Activated CD4-positive, alpha-beta T cell treated with anti-CD3 and anti-CD28 coated beads for 24 hours (primary cell): ENCODE measurements at regions not wholly inside any gene's neighbourhood (a gene's known extent, or its start where the extent isn't known, plus 50 kb on each side); places are given as distances from the start of the nearest gene placed in this dataset.

Source experiments
- DNase-seq, 2 donors: peaks; one replicate each; pipeline ENCODE4 v3.0.0-alpha.2; 2020; ENCODE audit warnings: low read depth in 2 of 2

DNA sequence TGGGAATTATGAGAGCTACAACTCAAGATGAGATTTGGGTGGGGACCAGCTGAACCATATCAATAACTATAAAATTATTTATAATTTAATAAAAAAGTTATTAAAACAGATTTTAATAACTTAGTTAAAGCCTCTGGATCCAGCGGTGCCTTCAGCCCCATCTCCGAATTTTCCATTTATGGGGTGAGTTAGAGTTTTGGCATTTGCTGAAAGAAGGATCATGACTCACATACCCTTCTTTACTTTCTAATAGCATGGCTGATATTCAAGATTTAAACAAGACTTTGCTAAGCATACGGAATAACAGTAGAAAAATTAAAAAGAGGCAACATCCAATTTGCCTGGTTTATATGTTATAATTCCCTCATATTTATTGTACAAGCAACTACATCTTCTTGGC is 94.5 kb downstream of the RDH14 start:
- DNase-seq: no peak

DNA sequence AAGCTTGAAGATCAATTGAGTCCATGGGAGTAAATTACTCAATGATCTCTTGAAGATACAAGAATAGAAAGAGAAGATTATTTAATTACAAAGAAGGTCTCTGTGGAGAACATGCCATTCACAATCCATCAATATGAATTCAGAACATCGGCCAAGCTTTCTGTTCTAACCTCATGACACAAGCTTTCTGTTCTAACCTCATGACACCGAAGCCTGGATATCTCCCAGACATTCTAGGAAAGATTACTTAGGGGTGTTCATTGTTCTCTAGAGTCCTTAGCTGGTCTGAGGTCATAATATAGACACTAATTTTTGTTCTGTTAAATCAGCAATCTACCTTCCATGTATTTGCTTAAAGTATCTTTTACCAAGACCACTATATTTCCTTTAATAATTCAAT is 95.5 kb downstream of the RDH14 start:
- DNase-seq: no peak

DNA sequence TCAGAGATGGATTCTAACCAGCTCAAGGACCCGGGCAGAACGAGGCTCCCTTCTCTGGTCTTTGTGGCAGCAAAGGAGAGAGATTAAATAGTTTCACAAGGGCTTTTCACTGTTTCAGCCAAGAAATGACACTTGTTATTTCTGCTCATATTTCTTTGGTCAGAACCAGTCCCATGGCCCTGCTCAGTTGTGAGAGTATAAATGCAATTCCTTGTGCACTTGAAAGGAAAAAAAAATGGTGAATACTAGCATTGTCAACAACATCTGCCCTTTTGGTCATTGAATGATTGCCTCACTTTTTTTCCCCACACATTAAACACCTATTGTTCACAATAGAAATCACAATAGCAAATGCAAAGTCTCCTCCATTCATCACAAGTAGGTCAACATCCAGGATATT is 104.4 kb downstream of the RDH14 start:
- no peak for DNase-seq

GRCh38 chr2:18455236-18455862 is 105.1 kb downstream of the RDH14 start:
- DNase-seq: no peak

- no peak for DNase-seq
These were observed 105.7 kb downstream of the RDH14 start for GRCh38 chr2:18454692-18455235.

DNA sequence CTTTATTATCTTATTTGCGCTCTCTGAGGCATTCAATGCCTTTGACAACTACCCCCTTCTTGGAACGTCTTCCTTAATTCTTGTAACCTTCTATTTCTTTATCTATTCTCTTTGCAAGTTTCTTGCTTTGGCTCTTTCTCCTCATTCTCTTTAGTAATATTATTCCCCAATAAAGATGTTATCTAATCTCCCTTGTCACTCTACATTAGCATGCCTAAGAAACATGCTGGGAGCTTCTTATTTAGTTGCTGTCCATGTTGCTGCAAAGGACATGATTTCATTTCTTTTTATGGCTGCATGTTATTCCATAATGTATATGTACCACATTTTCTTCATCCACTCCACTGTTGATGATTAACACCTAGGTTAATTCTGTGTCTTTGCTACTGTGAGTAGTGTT is 113.7 kb downstream of the RDH14 start:
- DNase-seq: no peak

GRCh38 chr2:18445433-18446320 is 114.8 kb downstream of the RDH14 start:
- no peak for DNase-seq

GRCh38 chr2:18444806-18445205 is 115.6 kb downstream of the RDH14 start:
- no peak for DNase-seq

DNA sequence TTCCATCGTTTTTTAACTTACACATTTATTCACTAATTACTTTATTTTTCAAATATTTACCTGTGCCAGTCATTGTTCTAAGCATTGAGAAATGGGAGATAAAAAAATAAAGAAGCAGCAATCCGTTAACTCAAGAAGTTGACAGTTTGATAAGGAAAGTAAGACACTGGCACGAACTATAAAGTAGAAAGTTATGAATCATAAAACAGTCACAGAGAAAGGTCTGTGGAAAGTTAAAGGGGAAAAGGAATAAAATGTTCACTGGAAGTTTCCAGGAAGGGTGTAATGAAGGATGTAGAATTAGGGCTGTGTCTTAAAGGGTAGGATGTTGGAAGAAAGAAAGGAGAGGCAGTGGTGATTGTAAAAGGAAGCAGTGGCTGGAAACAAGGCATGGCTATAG is 118.9 kb downstream of the RDH14 start:
- DNase-seq: no peak

DNA sequence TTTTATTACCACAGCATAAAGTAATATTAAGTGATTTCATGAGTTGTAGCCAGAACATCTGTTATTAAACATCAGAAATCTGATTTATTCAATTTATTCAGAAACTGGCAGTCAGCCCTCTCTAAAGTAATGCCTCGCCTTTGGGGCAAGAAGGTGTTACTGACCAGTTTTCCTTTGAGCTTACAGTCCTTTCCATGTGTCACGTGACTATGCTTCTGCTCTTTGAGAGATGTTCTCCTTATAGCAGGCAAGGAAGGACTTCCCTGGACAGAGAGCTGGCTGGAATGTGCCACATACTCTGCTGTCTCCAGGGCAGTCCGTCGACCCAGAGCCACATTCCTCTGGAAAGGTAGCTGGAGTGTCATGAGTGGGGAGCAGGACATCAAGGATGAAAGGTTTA is 119.7 kb downstream of the RDH14 start:
- no peak for DNase-seq

- no peak for DNase-seq
These were observed 120.3 kb downstream of the RDH14 start for GRCh38 chr2:18440141-18440661.

DNA sequence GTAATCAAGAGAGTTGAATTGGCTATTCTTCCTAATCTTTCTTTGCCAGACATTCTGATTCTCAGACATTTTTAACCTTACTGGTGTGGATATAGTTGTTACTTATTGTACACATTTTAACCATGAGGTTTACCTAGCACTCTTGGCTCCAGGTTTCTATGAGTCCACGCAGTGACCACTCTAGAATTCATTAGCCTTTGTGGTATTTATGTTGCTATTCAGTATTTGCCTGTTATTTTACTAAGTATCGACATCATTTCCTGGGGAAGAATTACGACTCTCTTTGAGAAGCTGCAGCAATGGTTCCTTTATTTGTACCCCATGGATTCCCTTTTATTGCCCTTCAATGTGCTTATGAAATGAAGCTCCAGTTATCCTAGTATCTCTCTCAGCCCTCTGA is 120.7 kb downstream of the RDH14 start:
- DNase-seq: no peak

DNA sequence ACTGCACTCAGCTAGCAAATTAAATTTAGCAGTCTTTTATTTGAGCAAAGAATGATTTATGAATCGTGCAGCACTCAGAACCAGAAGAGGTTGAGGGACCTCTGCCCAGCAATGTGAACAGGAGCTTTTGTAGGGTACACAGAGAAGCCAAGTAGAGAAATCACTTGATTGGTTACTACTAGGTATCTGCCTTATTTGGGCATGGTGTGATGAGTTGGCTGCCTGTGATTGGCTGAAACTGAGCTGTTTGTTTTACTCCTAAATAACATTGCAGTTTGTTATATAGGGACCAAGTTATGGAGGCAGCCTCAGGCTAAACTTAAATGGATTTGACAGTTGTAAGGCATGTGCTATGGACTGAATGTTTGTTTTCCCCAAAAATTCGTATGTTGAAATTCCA is 122.5 kb downstream of the RDH14 start:
- DNase-seq: no peak

- no peak for DNase-seq
These were observed 123.9 kb downstream of the RDH14 start for GRCh38 chr2:18436503-18437005.

DNA sequence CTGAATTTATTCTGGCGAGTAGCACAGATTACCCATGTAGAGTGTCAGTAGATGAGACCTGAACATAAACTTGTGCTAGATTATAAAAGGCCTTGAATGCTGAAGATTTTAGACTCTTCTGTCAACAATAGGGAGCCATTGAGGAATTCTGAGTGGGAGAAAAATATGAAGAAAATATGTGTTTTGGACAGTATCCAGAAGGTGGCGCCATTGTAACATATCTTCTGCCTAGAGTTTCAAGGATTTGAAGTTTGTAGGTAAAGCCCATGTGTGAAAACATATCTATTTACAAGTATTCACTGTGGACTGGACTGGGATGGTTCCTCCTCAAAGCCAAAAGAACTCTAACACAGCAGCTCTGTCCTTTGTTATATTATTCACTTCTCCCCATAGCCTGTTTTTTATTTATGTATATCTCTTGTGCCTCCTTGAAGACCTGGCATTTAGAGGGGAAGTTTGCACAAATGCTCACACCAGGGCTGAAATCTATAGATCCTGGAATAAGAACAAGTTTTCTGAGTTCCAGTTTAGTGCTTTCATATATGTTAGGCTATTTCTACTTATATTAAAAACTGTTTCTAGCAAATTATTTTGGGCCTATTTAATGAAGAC is 124.9 kb downstream of the RDH14 start:
- no peak for DNase-seq

- DNase-seq: no peak
These were observed 126.6 kb downstream of the RDH14 start for GRCh38 chr2:18433872-18434271.

- DNase-seq: no peak
These were observed 127.5 kb downstream of the RDH14 start for GRCh38 chr2:18432999-18433398.

DNA sequence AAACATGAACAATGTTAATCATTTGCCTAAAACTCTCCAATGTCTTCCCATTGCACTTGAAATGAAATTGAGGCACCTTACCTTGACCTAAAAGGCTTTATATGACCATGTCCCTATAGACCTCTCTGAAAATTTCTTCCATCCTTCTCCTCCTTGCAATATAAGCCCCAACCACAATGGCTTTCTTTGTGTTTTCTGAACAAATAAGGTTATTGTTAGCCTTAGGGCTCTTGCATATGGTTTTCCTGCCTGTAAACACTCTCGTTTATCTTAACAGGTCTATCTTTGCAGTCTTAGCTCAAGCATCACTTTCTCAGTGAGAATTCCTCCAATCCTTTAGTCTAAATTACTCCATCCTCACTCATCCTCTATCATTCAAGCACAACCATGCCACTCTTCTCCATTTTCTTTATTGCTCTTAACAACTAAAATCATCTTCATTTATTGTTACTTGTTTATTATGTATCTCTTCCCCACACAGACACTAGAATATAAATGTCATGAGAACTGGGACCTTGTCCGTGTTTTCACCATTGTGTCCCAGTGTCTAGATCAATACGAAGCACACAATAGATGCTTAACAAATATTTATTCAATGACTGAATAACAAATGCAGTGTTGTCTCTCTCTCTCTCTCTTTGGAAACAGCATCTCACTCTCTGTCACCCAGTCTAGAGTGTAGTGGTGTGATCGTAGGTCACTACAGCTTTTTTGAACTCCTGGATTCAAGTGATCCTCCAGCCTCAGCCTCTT is 129.3 kb downstream of the RDH14 start:
- no peak for DNase-seq

GRCh38 chr2:18428516-18428915 is 131.9 kb downstream of the RDH14 start:
- no peak for DNase-seq

DNA sequence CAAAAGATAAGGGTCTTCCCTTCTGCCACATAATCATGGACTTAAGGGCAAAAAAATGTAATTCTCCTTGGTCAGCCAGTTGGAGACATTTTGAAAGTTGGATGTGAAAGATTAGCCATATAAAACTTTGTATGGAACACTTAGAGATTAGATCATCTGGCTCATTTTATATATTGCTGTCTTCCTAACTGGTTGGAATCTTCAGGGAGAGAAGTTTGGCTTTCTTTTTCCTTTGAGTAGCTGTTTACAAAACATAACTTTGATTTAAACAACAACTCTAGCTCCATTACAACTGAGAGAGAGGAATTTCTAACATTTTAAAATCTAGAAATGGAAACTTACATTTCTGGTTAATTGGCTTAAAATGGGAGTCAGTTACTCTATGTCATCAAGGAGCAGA is 132.7 kb downstream of the RDH14 start:
- DNase-seq: no peak

DNA sequence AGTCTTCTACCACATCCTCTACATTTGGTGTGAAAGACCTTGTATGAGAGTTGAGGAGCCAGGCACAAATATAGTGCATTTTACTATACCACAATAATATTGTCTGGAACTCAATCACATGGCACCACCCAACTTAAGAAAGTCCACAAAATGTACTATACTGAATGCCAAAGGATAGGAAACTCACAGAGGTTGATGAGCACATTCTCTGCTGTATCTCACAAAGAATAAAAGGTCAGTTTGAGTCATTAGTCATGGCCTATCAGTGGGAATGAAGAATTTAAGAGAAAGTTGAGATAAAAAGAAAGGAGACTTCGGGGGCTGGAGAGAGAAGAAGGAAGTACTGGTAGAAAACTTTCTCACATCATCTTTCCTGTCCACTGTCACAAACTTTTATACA is 134.3 kb downstream of the RDH14 start:
- DNase-seq: no peak
